A673 (cell line): ENCODE measurements at regions not wholly inside any gene's neighbourhood (a gene's known extent, or its start where the extent isn't known, plus 50 kb on each side); places are given as distances from the start of the nearest gene placed in this dataset.

Experiments used
- EZH2 ChIP-seq: fragments of 200-600 bp; sonication (generic); IDR thresholded peaks from 2 replicates; pipeline ENCODE4 v1.6.1; 2017; ENCODE audit warnings: borderline replicate concordance, low read depth, mild to moderate bottlenecking, mixed read lengths, antibody characterized with exemption, low read length; ENCODE audit not compliant: poor library complexity, severe bottlenecking
- TF ChIP-seq, protein P1 (sequence below): fragments of 300-800, 200-600 bp; sonication (generic); conservative IDR thresholded peaks from 2 replicates; pipeline ENCODE4 v1.5.1; 2017; ENCODE audit warnings: low read depth, mild to moderate bottlenecking, antibody characterized with exemption, low read length, moderate library complexity, mixed read lengths

DNA sequence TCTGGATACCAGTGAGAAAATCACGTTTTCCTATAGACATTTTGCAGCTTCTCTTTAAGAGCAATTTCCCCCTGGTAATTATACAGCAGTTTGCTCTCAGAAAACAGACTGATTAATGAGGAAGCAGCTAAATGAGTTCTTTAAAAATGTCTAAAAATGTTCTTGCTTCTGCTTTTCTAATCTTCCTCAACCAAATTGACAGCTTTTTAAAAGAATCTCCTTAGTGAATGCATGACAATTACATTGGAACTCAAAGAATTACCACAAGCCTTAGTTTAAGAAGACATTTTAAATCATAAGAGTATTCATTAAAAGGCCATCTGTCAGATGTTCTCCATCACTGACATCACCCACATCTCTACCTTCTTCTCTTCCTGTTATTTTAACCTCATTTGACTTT, 135.8 kb upstream of the PLXNC1 start:
- TF ChIP-seq, protein P1, sequence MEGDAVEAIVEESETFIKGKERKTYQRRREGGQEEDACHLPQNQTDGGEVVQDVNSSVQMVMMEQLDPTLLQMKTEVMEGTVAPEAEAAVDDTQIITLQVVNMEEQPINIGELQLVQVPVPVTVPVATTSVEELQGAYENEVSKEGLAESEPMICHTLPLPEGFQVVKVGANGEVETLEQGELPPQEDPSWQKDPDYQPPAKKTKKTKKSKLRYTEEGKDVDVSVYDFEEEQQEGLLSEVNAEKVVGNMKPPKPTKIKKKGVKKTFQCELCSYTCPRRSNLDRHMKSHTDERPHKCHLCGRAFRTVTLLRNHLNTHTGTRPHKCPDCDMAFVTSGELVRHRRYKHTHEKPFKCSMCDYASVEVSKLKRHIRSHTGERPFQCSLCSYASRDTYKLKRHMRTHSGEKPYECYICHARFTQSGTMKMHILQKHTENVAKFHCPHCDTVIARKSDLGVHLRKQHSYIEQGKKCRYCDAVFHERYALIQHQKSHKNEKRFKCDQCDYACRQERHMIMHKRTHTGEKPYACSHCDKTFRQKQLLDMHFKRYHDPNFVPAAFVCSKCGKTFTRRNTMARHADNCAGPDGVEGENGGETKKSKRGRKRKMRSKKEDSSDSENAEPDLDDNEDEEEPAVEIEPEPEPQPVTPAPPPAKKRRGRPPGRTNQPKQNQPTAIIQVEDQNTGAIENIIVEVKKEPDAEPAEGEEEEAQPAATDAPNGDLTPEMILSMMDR, result no peak
- TF ChIP-seq EZH2, result no peak
